Bronchial epithelial cell (primary cell): ENCODE measurements at regions not wholly inside any gene's neighbourhood (a gene's known extent, or its start where the extent isn't known, plus 50 kb on each side); places are given as distances from the start of the nearest gene placed in this dataset.

Source experiments
- DNase-seq: peaks from one replicate; pipeline ENCODE4 v3.0.0-alpha.2; 2010; ENCODE audit warnings: low read depth
- FAIRE-seq: peaks from 2 replicates; lab custom pipeline; 2011; peaks lifted over from hg19 to GRCh38; lab: Jason Lieb, UNC
- H3K27me3 ChIP-seq: 2 replicates; pipeline ENCODE4 v1.5.1; 2011; ENCODE audit warnings: low read length; ENCODE audit not compliant: control insufficient read depth, insufficient read depth
- H3K36me3 ChIP-seq: 2 replicates; pipeline ENCODE4 v1.5.1; 2011; ENCODE audit warnings: low read length; ENCODE audit not compliant: control insufficient read depth, insufficient read depth
- H3K4me3 ChIP-seq: 2 replicates; pipeline ENCODE4 v1.5.1; 2011; ENCODE audit warnings: mild to moderate bottlenecking, low read depth, low read length, control low read depth
- TF ChIP-seq, protein P1 (sequence below): IDR thresholded peaks from 2 replicates; pipeline ENCODE4 v1.5.1; 2011; ENCODE audit warnings: mild to moderate bottlenecking, moderate library complexity, low read length, control low read depth, inconsistent platforms; ENCODE audit not compliant: insufficient read depth, severe bottlenecking

DNA sequence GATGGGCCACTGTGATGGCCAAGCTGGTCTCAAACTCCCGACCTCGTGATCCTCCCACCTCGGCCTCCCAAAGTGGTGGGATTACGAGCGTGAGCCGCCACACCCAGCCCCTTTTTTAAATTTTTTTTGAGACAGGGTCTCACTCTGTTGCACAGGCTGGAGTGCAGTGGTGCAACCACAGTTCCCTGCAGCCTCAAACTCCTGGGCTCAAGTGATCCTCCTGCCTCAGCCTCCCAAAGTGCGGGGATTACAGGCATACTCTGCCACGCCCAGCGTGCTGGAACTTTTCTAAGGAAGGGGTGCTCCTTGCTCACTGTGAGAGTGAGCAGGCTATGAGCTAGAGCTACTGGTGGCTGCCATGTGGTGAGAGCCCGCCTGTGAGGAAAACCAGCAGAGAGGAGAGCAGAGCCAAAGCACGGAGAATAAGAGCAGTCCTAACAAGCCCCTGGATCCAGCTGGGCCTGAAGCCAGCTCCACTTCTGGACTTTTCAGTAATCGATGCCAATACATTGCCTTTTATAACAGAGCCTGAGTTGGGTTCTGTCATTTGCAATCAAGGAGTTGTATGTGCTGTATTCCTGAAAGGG is 75.5 kb upstream of the UNC5A start:
- H3K27me3 ChIP-seq, result peaks cover 19% of the 10 kb centered on the region
- no peaks in the 10 kb centered on the region for H3K36me3 ChIP-seq
- FAIRE-seq, result no peak
- TF ChIP-seq, protein P1, sequence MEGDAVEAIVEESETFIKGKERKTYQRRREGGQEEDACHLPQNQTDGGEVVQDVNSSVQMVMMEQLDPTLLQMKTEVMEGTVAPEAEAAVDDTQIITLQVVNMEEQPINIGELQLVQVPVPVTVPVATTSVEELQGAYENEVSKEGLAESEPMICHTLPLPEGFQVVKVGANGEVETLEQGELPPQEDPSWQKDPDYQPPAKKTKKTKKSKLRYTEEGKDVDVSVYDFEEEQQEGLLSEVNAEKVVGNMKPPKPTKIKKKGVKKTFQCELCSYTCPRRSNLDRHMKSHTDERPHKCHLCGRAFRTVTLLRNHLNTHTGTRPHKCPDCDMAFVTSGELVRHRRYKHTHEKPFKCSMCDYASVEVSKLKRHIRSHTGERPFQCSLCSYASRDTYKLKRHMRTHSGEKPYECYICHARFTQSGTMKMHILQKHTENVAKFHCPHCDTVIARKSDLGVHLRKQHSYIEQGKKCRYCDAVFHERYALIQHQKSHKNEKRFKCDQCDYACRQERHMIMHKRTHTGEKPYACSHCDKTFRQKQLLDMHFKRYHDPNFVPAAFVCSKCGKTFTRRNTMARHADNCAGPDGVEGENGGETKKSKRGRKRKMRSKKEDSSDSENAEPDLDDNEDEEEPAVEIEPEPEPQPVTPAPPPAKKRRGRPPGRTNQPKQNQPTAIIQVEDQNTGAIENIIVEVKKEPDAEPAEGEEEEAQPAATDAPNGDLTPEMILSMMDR, result no peak
- DNase-seq, result no peak
- H3K4me3 ChIP-seq, result no peak overlapping the region

DNA sequence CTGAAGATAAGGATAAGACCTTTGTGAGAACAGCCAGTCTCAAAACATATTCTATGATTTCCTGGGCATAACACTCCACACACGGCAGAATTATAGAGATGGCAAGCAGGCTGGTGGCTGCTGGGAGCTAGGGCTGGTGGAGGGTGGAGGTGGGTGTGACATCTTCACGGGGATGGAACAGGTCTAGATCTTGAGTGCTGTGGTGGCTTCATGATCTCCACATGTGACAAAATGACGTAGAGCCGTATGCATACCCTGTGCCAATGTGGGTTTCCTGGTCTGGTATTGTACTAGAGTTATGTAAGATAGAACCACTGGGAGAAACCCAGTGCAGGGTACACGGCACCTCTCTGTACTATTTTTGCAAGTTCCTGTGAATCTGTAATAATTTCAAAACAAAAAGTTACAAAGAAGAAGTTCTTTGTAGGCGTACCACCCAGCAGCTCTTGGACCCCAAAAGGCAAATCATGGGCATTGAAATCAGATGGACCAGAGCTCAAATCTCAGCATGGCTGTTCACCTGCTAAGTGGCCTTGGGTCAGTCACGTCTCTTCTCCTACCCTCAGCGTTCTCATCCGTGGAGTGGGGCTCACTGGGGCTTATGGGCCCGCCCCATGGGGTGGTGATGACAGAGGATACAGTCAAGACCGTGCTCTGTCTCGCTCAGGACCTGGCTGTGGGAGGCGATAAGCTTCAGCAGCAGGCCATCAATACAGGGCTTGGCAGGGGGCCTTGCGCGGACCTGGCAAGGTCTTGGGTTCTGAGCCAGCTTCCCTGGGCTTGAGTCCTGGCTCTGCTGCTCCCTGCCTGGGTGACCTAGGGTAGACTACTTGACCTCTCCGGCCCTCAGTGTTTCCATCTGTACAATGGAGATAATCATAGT is 74.7 kb upstream of the UNC5A start:
- TF ChIP-seq, protein P1, result no peak
- Histone ChIP-seq H3K4me3 (no peak overlapping the region), H3K36me3 (no peaks in the 10 kb centered on the region), H3K27me3 (peaks cover 17% of the 10 kb centered on the region)
- FAIRE-seq (no peak), DNase-seq (no peak)

DNA sequence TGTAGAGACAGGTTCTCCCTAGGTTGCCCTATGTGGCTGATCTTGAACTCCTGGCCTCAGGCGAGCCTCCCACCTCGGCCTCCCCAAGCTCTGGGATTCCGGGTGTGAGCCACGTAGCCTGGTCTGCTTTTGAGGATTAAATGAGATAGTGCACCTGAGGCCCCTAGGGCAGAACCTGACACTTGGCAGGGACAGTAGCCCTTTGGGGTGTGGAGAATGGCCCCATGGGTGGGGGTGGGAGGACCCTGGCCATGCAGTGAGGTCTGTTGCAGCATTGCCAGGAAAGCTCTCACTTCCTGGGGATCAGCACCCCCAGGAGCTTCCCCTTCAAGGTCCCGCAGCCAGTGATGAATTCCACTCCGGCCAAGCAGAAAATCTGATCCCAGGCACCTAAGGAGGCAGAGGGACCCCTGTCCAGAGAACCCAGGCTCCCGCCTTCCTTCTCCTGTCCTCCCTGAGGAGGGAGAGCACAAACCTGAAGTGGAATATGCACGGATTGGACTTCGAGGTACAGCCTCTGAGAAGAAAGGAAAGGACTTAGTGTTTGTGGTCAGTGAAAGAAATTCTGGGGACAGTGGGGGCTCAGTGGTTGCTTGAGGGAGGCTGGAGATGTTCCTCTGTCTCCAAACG is 73.9 kb upstream of the UNC5A start:
- DNase-seq (no peak), FAIRE-seq (no peak)
- Histone ChIP-seq H3K4me3 (no peak overlapping the region), H3K36me3 (no peaks in the 10 kb centered on the region), H3K27me3 (peaks cover 21% of the 10 kb centered on the region)
- TF ChIP-seq, protein P1, result no peak

DNA sequence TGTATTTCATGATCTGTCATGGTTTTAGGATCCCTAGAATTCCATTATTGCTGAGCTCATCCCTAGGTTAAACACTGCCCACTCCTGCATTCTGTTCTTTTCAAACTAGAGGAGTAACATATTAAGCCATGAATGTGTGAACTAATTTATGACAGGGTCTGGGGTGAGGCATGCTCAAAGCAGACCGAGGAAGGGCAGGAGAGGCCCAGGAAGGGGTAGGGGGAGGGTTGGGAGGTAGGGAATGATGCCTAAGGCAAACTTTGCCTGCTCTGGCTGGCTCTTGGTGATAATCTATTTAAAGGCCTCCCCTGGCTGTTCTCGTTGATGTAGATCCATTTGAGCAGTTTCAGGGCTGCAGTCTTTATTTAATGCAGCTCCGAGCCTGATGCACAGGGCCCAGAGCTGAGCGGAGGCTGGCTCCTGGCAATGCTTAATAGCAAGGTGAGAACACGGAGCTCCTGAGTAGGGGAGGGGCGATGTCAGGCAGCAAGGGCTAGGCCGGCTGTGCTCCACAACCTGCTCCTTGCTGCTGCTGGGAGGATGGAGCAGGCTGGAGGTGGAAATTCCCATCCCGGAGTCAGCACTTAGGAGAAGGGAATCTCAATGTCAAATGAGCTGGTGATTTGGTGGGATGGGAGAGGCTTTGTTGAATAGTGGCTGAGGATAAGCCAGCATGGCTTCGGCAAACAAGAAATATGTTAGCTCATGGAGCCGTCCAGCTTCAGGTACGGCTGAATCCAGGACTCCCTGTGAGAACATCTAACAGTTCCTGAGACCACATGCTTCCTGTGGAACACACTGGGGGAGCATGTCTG is 73.2 kb upstream of the UNC5A start:
- DNase-seq (no peak), FAIRE-seq (no peak)
- Histone ChIP-seq H3K36me3 (no peaks in the 10 kb centered on the region), H3K4me3 (no peak overlapping the region), H3K27me3 (peaks cover 25% of the 10 kb centered on the region)
- TF ChIP-seq, protein P1, result no peak

DNA sequence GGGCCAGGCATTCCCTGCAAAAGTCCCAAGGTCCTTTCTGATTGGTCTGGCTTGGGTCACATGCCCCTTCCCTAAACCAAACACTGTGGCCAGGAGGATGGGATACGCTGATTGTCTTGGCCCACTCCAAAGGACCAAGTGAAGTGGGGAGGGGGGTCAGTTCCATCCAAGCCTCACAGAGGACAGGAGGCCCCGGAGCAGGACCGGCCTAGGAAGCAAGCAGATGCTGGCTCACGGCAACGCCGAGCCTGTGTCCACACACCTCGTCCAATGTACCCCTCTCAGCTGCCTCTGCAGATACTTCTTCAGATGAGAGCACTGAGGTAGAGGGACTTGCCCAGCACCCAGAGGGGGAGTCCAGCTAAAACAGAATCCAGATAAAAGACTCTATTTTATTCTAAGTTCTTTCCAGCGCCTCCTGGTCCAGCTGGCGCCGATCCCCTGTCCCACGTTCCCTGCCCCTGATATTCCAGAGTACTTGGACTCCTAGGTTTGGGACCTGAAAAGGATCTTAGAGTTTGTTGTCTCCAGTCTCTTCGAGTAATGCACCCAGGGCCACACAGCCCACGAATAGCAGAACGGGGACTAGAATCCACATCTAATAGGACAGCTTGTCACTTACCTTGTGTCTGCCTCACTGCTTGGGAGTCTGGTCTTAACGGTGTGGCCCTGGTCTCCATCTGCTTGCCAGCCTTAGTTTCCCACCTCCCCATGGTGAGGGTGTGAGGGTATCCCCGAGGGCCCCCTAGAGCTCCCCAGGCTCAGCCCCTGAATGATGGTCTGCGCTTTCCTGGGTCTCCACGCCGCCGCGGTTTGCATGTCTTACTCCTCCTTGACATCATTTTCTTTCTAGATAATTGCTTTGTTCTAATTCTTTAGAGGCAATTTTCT is 72.4 kb upstream of the UNC5A start:
- H3K4me3 ChIP-seq, result no peak overlapping the region
- FAIRE-seq (no peak), DNase-seq (no peak)
- no peaks in the 10 kb centered on the region for H3K36me3 ChIP-seq
- peaks cover 33% of the 10 kb centered on the region for H3K27me3 ChIP-seq
- TF ChIP-seq, protein P1, result no peak
